Forelimb muscle (tissue), 1 donor: ENCODE measurements at regions not wholly inside any gene's neighbourhood (a gene's known extent, or its start where the extent isn't known, plus 50 kb on each side); places are given as distances from the start of the nearest gene placed in this dataset.

Experiments
- DNase-seq: peaks from one replicate; pipeline ENCODE4 v3.0.0-alpha.2; 2013; ENCODE audit warnings: low read depth

- no peak for DNase-seq
Measured at GRCh38 chr1:29673228-29673500, 436.8 kb downstream of the PTPRU start.

GRCh38 chr1:29672416-29673227 lies 436.3 kb downstream of the PTPRU start:
- DNase-seq = no peak

DNA sequence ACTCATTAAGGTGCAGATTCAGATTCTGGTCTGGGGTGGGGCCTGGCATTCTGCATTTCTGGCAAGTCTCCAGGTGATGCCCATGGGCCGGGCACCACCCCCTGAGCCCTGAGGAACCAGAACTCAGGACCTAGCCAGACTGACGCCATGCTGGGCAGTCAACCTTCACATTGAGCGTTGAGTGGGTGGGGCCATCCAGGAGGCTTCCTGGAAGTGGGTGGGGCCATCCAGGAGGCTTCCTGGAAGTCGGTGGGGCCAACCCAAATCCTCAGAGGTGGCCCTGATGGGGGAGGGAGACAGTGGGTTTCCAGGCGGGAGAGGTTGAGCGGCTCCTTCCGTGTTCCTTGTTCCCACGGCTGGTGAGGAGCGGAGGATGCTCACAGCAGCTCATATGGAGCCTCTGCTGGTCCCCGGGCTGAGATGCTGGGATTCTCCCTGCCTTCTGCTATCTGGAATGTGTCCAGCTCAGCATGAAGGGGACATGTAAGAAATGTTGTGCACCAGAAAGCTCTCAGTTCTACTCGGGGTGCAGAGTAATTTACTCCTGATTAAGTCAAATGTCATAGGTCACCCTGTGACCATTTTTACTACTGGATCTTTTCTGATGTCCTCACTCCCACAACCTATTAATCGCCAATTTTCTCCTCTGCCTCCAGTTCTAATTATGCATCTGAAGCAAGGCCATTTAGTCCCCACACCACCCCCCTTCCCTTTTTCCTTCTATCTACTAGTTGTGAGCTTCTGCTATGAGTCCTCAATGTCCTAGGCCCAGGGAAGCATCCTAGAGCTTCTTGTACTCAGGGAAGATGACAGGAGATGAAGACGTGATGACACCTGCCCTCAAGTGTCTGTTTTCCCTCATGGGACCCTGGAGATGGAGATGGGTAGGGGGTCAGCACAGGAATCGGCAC lies 435.4 kb downstream of the PTPRU start:
- no peak for DNase-seq

DNA sequence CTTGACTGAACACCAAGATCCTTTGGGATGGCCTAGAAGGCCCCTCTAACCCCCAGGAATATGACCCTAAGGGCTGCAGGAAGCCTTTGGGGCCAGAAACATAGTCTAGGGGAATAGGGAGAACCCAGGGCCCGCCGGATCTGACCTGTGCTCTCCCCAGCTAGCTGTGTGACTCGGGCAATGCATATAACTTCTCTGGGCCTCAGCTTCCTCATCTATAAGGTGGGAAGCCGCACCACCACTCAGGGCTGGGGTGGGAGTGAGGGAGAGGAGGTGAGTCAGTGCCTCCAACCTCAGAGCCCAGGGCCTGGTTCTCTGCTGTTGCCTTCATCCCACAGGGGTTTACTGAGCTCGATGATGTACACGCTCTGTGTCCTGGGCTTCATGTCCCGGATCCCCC lies 434.4 kb downstream of the PTPRU start:
- DNase-seq = no peak

GRCh38 chr1:29669912-29670311 lies 433.6 kb downstream of the PTPRU start:
- no peak for DNase-seq

GRCh38 chr1:29669158-29669871 lies 433.0 kb downstream of the PTPRU start:
- no peak for DNase-seq

DNA sequence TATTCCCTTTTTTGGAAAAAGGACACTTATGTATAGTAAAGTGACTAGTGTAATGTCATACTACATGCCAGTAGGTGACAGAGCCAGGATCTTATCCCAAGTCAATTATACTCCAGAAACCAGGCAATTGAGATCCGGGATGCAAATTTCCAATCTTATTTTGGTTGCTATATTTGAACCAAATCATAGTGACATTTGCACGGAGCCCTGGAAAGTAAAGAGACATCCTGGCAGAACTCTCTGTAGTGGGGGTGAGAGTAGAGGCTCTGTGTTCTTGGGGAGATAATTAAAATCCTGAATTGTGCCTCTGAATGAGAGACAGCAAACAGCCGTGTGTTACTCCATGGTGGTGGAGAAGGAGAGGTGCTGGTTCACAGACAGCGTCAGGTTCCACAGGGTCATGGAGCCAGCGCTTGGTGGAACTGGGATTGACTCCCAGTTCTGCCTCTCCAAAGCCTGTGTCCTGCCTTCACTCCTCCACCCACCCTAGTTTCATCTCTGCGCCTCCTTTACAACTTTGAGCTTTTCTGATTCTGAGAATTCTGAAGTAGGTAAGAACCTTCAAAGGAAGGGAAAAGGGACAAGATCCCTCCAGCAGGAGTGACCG lies 432.3 kb downstream of the PTPRU start:
- DNase-seq = no peak

DNA sequence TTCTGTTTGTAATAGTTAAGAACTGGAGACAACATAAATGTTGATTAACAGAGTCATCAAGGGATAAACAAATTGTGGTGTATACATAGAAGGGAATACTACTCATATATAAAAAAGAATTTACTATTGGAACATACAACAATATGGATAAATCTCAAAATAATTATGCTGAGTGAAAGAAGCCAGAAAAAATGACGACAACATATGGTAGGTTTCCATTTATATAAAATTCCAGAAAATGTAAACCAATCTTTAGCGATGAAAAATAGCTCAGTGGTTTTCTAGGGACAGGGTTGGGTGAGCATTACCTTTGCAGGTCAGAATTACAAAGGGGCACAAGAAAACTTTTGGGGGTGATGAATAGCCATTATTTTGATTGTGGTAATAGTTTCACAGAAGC lies 431.6 kb downstream of the PTPRU start:
- DNase-seq = no peak

GRCh38 chr1:29664711-29665110 lies 428.4 kb downstream of the PTPRU start:
- DNase-seq = no peak

- no peak for DNase-seq
Measured at GRCh38 chr1:29658688-29659087, 422.4 kb downstream of the PTPRU start.

GRCh38 chr1:29657816-29658215 lies 421.5 kb downstream of the PTPRU start:
- DNase-seq = no peak

- DNase-seq = no peak
Measured at GRCh38 chr1:29655945-29656850, 419.9 kb downstream of the PTPRU start.

DNA sequence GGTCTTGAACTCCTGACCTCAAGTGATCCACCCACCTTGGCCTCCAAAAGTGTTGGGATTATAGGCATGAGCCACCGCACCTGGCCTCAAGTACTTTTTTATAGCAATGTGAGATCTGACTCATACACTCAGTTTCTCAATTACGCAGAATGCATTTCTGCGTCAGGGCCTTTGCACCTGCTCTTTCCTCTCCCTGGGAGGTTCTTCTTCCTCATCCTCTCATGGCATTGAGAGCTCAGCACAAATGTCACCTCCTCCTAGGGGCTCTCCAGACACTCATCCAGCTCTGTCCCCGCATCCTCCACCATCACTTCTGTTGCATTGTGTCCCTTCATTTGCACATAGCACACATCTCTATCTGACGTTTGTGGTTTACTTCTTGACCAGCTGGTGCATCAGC lies 418.8 kb downstream of the PTPRU start:
- no peak for DNase-seq

DNA sequence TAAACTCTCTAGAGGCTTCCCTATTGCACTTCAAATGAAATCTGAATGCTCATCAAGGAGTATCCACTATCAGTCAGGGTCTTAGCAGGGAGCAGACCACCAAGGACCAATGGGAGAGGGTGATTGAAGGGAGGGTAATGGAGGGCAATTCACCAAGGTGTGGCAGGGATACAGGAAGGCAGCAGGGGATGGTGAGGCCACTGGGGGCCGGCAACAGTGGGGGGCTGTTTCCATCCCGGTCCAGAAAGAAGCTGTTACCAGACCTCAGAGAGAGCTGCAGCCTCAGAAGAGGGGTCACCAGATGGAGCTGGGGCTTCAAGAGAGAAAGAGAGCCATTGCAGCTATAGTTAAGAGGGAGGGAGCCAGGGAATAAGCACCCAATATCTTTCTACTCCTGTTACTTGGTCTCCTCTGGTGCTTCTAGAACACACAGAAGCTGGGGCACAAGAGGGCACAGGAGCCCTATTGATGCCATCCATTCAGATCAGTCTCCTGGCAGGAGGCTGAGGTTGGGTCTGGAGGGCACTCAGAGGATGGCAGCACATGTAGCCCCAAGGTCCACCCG lies 417.6 kb downstream of the PTPRU start:
- no peak for DNase-seq

DNA sequence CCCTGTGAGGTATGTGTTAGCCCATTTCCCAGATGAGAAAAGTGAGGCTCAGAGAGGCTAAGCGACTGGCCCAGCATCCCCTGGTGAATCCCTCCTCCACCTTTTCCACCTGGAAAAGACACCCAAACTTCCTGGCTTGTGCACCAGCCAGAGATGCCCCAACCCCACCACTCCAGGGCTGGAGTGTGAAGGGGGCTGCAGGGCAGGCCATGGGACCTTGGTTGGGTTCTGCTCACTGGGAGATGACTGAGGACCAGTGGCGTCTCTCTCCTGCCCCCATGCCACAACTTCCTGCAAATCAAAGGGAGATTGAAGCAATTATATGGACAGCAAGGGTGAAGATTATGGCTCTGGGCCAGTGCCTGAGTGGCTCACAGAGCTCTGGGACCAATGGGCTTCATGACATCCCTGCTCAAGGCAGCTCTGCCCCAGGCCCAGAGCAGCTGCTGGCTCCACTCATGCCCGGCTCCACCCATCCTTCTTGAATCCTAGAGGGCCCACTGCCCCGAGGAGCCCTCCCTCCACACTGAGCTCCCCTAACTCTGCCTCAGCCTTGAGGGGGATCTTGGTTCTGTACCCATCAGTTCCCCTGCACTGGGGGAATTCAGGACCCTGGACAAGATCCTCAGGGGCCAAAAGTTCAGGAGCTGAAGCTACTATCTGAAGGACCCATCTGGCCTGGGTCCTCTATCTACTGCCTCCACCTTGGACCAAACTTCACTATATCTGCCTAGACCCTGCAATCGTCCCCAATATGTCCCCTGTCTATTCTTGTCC lies 416.9 kb downstream of the PTPRU start:
- DNase-seq = no peak

DNA sequence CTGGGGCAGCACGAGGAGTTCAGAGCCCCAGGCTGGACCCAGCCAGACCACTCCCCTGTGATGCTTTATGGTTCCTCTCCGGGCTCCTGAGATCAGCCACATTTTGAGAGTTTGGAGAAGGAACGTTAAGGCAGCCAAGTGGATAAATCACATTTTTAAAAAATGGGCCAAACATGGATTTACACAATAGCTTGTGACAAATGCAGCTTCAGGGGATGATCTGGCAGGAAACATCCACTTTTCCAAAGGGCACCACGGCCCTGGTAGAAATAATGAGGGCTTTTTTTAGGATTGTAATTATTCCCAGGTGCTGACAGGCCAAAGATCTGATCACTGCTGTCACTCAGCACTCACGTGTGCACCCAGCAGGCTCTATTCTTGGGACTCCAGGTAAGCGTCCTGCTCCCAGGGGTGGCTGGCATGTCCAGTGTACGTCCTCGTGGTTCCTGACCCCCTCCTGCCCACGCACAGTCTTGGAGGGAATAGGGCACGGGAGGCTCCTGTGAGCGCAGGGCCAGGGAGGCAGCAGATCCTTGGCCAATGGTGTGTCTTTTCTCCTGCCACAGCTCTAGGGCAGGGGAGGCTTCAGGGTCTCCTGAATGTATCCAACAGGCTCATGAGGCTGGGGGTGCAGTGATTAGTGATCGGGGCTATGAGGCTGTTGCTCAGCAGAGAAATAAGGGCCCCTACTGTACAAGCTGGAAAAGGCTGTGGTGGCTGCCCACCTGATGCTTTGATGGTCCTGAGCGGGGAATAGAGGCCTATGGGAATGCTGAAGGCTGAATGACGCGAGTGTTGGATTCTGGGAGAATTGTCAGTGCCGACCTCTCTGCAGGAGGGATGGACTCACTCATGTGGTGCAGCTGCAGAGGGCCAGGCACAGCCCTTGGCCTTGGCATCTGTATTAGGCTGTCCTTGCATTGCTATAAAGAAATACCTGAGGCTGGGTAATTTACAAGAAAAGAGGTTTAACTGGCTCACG lies 415.7 kb downstream of the PTPRU start:
- no peak for DNase-seq

- no peak for DNase-seq
Measured at GRCh38 chr1:29651246-29651645, 414.9 kb downstream of the PTPRU start.

- no peak for DNase-seq
Measured at GRCh38 chr1:29650476-29650875, 414.2 kb downstream of the PTPRU start.

DNA sequence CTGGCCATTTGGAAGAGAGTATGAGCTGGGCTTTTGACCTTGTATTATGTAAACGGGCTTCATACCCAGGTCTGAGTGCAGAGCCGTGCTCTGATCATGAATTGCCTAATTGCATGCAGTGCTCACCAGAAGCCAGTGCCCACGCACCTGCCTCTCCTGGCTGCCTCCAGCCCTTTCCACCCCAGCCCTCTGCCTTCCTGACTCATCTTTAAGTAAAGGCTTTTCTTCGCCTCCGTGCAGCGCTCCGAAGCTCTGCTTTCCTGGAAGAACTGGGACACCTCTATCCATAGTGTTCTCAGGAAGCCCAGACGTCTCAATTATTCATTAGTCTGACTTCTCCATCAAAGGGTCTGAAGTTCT lies 413.7 kb downstream of the PTPRU start:
- no peak for DNase-seq
